Endothelial cell of umbilical vein (primary cell): ENCODE measurements at regions not wholly inside any gene's neighbourhood (a gene's known extent, or its start where the extent isn't known, plus 50 kb on each side); places are given as distances from the start of the nearest gene placed in this dataset.

Experiments used
- BruUV-seq: library from RNA; stranded (reverse); fragments of 400-500 nt; replicated peaks from 2 replicates; lab custom pipeline; 2021; lab: Mats Ljungman, UMichigan
- CTCF ChIA-PET: fragments of 300-600, 350-600 bp; sonication (Branson Sonifier 250); formaldehyde crosslinking; loops from one replicate; lab custom pipeline; 2021; ENCODE audit warnings: antibody characterized with exemption, inconsistent platforms; lab: Charles Lee
- POLR2A ChIA-PET: fragments of 300-600, 350-600 bp; sonication (Branson Sonifier 250); formaldehyde crosslinking; loops from one replicate; lab custom pipeline; 2021; ENCODE audit warnings: antibody characterized with exemption, inconsistent platforms; lab: Charles Lee
- DNase-seq: peaks from one replicate; pipeline ENCODE4 v3.0.0-alpha.2; 2011; ENCODE audit warnings: low read depth, low spot score
- FAIRE-seq: peaks from 2 replicates; lab custom pipeline; 2011; peaks lifted over from hg19 to GRCh38; lab: Jason Lieb, UNC
- H2AFZ ChIP-seq: 2 replicates; pipeline ENCODE4 v1.6.0; 2012; ENCODE audit warnings: low read depth, low read length, control low read depth, inconsistent platforms
- H3K27ac ChIP-seq: 2 replicates; pipeline ENCODE4 v1.5.1; 2011; ENCODE audit warnings: low read depth, mild to moderate bottlenecking, control low read depth, low read length, moderate library complexity; ENCODE audit not compliant: insufficient read depth
- H3K27me3 ChIP-seq, 2 experiments: 2 replicates each; pipeline versions ENCODE4 v1.6.0 to v1.6.1; 2011; ENCODE audit warnings: low read length in 2 of 2, mixed read lengths in 1 of 2; ENCODE audit not compliant: control insufficient read depth in 2 of 2, insufficient read depth in 2 of 2
- H3K36me3 ChIP-seq, 2 experiments: 2 replicates in 1 of 2; 3 replicates in 1 of 2; pipeline ENCODE4 v1.5.1; 2011; ENCODE audit warnings: low read length in 2 of 2, mild to moderate bottlenecking in 1 of 2, moderate library complexity in 1 of 2; ENCODE audit not compliant: control insufficient read depth in 2 of 2, insufficient read depth in 2 of 2; ENCODE audit errors: extremely low read depth in 1 of 2
- H3K4me1 ChIP-seq: 3 replicates; pipeline ENCODE4 v1.5.1; 2011; ENCODE audit warnings: mild to moderate bottlenecking, low read length; ENCODE audit not compliant: control insufficient read depth, insufficient read depth; ENCODE audit errors: extremely low read depth
- H3K4me2 ChIP-seq: 2 replicates; pipeline ENCODE4 v1.6.1; 2011; ENCODE audit warnings: low read length, control low read depth, mixed read lengths; ENCODE audit not compliant: insufficient read depth
- H3K4me3 ChIP-seq, 3 experiments: fragments of 200-600 bp in 1 of 3; sonication (generic), shearing (Covaris generic) in 1 of 3; replicated peaks in 1 of 3; 2 replicates each; pipeline ENCODE4 v1.5.1; 2011 to 2016; ENCODE audit warnings: control low read depth in 3 of 3, low read length in 3 of 3, mild to moderate bottlenecking in 2 of 3, inconsistent platforms in 1 of 3, low read depth in 1 of 3, moderate library complexity in 1 of 3; ENCODE audit not compliant: insufficient read depth in 1 of 3
- H3K79me2 ChIP-seq: 2 replicates; pipeline ENCODE4 v1.6.0; 2012; ENCODE audit warnings: low read length, inconsistent platforms; ENCODE audit not compliant: control insufficient read depth, insufficient read depth
- H3K9ac ChIP-seq: replicated peaks from 2 replicates; pipeline ENCODE3; 2011; ENCODE audit warnings: low read length, control low read depth; ENCODE audit not compliant: insufficient read depth; ENCODE audit errors: extremely low read depth
- H3K9me1 ChIP-seq: replicated peaks from 3 replicates; pipeline ENCODE4 v1.6.0; 2011; ENCODE audit warnings: mild to moderate bottlenecking, low read length; ENCODE audit not compliant: control insufficient read depth, insufficient read depth; ENCODE audit errors: extremely low read depth
- H3K9me3 ChIP-seq: replicated peaks from 2 replicates; pipeline ENCODE4 v1.5.1; 2012; ENCODE audit warnings: low read length, inconsistent platforms; ENCODE audit not compliant: control insufficient read depth, insufficient read depth
- H4K20me1 ChIP-seq: replicated peaks from 2 replicates; pipeline ENCODE3; 2011; ENCODE audit warnings: mild to moderate bottlenecking, low read length; ENCODE audit not compliant: control insufficient read depth, insufficient read depth; ENCODE audit errors: extremely low read depth
- EZH2 ChIP-seq: IDR thresholded peaks from 2 replicates; pipeline ENCODE4 v1.6.1; 2012; ENCODE audit warnings: borderline replicate concordance, low read depth, mild to moderate bottlenecking, moderate library complexity, low read length, inconsistent platforms; ENCODE audit not compliant: severe bottlenecking
- FOS ChIP-seq: IDR thresholded peaks from 2 replicates; pipeline ENCODE4 v1.6.1; 2011; ENCODE audit warnings: mild to moderate bottlenecking, low read length, moderate library complexity, borderline replicate concordance; ENCODE audit not compliant: insufficient read depth
- GATA2 ChIP-seq: IDR thresholded peaks from 2 replicates; pipeline ENCODE4 v1.7.0; 2011; ENCODE audit warnings: low read depth, mild to moderate bottlenecking, moderate library complexity, mixed read lengths, low read length; ENCODE audit not compliant: insufficient read length, insufficient read depth
- JUN ChIP-seq: IDR thresholded peaks from 2 replicates; pipeline ENCODE4 v1.6.1; 2011; ENCODE audit warnings: borderline replicate concordance, low read depth; ENCODE audit not compliant: insufficient read length, insufficient read depth
- MAX ChIP-seq: IDR thresholded peaks from 2 replicates; pipeline ENCODE4 v1.6.1; 2011; ENCODE audit not compliant: insufficient read depth, insufficient read length
- MYC ChIP-seq: IDR thresholded peaks from one replicate; pipeline ENCODE4 v1.6.1; 2011; ENCODE audit warnings: mild to moderate bottlenecking, low read depth, low read length
- POLR2A ChIP-seq: IDR thresholded peaks from 2 replicates; pipeline ENCODE4 v1.6.1; 2012; ENCODE audit warnings: low read depth, mild to moderate bottlenecking, control low read depth, low read length
- POLR2AphosphoS5 ChIP-seq: IDR thresholded peaks from 2 replicates; pipeline ENCODE4 v1.6.1; 2012; ENCODE audit warnings: low read depth, mild to moderate bottlenecking, control low read depth, low read length, moderate library complexity; ENCODE audit not compliant: insufficient read depth
- dilution Hi-C: fragments of 300-500 bp; cut with MboI; formaldehyde crosslinking; loops from one replicate; pipeline ENCODE4 v1.15.0; 2019; ENCODE audit warnings: low sequenced_read_pairs; ENCODE audit not compliant: extremely low pct_ligation_motif_present
- intact Hi-C: fragments of 100-400 bp; cut with micrococcal nuclease; formaldehyde crosslinking; loops from one replicate; pipeline ENCODE4 v1.10.0; 2022
- TF ChIP-seq, protein P1 (sequence below), 2 donors: IDR thresholded peaks; 1 replicate in 1 of 2; 2 replicates in 1 of 2; pipeline ENCODE4 v1.5.1; 2011; ENCODE audit warnings: low read length in 2 of 2, mild to moderate bottlenecking in 2 of 2, moderate library complexity in 2 of 2, control low read depth in 1 of 2, inconsistent platforms in 1 of 2, low read depth in 1 of 2; ENCODE audit not compliant: insufficient read depth in 1 of 2; ENCODE audit errors: extremely low read depth in 1 of 2

GRCh38 chr10:113225364-113225763 lies 275.3 kb downstream of the TCF7L2 start:
- TF ChIP-seq JUN, result no peak
- TF ChIP-seq, protein P1, sequence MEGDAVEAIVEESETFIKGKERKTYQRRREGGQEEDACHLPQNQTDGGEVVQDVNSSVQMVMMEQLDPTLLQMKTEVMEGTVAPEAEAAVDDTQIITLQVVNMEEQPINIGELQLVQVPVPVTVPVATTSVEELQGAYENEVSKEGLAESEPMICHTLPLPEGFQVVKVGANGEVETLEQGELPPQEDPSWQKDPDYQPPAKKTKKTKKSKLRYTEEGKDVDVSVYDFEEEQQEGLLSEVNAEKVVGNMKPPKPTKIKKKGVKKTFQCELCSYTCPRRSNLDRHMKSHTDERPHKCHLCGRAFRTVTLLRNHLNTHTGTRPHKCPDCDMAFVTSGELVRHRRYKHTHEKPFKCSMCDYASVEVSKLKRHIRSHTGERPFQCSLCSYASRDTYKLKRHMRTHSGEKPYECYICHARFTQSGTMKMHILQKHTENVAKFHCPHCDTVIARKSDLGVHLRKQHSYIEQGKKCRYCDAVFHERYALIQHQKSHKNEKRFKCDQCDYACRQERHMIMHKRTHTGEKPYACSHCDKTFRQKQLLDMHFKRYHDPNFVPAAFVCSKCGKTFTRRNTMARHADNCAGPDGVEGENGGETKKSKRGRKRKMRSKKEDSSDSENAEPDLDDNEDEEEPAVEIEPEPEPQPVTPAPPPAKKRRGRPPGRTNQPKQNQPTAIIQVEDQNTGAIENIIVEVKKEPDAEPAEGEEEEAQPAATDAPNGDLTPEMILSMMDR (IDR thresholded peaks at IDR 0.05; ENCODE audit: extremely low read depth in 1 of 2, insufficient read depth in 1 of 2, low read depth in 1 of 2, low read length in 2 of 2), result no peak
- no peak for TF ChIP-seq EZH2
- no peak for TF ChIP-seq POLR2AphosphoS5
- TF ChIP-seq MYC, result no peak
- TF ChIP-seq POLR2A, result no peak
- TF ChIP-seq FOS, result no peak
- TF ChIP-seq MAX, result no peak
- TF ChIP-seq GATA2, result no peak
- no peaks in the 10 kb centered on the region for H3K79me2 ChIP-seq

More at GRCh38 chr10:113225364-113225763, 275.3 kb downstream of the TCF7L2 start:
- FAIRE-seq (no peak), DNase-seq (no peak)
- Histone ChIP-seq H3K27me3 (peaks cover 0 to 2% of the 10 kb centered on the region in 2 experiments), H4K20me1 (no peaks in the 10 kb centered on the region), H3K4me3 (no peak overlapping the region), H2AFZ (no peak overlapping the region), H3K4me1 (peaks cover 3% of the 10 kb centered on the region), H3K36me3 (no peaks in the 10 kb centered on the region), H3K9me3 (no peaks in the 10 kb centered on the region), H3K9ac (no peak overlapping the region), H3K27ac (no peak overlapping the region), H3K4me2 (no peak overlapping the region), H3K9me1 (no peaks in the 10 kb centered on the region)
- CTCF ChIA-PET, result no interaction called here
- dilution Hi-C loops, result no loop called here
- no TSS peak for BruUV-seq
- intact Hi-C loops, result no loop called here
- POLR2A ChIA-PET, result no interaction called here
